ENCODE measurements at regions not wholly inside any gene's neighbourhood (a gene's known extent, or its start where the extent isn't known, plus 50 kb on each side); places are given as distances from the start of the nearest gene placed in this dataset.

GRCh38 chr3:180496995-180497394, 105.0 kb upstream of the TTC14 start:
- no peak for TF ChIP-seq POLR2A (IDR thresholded peaks at IDR 0.05)
- no peak for TF ChIP-seq CTCF (IDR thresholded peaks at IDR 0.05 in 4 of 5, conservative IDR thresholded peaks at IDR 0.05 in 1 of 5)
